LNCAP (cell line): ENCODE measurements at regions not wholly inside any gene's neighbourhood (a gene's known extent, or its start where the extent isn't known, plus 50 kb on each side); places are given as distances from the start of the nearest gene placed in this dataset.

Experiments used
- TF ChIP-seq, protein P1 (sequence below): fragments of 450-650 bp; IDR thresholded peaks from 2 replicates; pipeline ENCODE4 v1.5.1; 2017; ENCODE audit warnings: mild to moderate bottlenecking

DNA sequence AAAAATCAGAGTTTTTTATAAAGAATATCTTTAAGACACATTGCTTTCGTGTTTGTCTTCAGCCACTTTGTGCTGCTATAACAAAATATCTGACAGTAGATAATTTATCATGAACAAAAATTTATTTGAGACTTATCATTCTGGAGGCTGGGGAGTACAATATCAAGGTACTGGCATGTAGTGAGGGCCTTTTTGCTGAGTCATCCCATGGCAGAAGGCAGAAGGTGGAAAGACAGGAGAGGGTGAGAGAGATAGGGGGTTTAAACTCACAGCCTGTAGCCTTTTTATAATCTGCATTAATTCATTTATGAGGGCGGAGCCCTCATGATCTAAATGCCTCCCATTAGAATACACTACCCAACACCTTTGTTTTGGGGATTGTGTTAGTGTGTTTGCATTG lies 431.2 kb upstream of the FAM47C start:
- TF ChIP-seq, protein P1, sequence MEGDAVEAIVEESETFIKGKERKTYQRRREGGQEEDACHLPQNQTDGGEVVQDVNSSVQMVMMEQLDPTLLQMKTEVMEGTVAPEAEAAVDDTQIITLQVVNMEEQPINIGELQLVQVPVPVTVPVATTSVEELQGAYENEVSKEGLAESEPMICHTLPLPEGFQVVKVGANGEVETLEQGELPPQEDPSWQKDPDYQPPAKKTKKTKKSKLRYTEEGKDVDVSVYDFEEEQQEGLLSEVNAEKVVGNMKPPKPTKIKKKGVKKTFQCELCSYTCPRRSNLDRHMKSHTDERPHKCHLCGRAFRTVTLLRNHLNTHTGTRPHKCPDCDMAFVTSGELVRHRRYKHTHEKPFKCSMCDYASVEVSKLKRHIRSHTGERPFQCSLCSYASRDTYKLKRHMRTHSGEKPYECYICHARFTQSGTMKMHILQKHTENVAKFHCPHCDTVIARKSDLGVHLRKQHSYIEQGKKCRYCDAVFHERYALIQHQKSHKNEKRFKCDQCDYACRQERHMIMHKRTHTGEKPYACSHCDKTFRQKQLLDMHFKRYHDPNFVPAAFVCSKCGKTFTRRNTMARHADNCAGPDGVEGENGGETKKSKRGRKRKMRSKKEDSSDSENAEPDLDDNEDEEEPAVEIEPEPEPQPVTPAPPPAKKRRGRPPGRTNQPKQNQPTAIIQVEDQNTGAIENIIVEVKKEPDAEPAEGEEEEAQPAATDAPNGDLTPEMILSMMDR: no peak

DNA sequence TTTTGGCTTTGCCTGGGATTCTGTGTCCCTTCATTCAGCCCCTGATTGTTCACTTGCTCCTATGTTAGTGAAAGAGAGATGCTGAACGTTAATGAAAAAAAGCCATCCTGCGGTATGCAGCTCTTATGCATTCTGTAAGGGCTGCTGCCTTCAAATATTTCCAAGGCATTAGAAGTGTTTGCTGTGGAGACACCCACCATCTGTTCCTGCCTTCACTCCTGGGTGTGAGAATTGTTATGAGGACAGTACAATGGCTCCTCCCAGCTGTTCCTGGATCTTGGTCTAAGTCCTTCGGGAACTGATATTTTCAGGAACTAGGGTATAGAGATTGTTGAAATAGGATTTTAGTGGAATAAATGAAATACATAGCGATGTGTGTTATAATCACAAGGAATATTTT lies 427.1 kb upstream of the FAM47C start:
- TF ChIP-seq, protein P1: no peak

DNA sequence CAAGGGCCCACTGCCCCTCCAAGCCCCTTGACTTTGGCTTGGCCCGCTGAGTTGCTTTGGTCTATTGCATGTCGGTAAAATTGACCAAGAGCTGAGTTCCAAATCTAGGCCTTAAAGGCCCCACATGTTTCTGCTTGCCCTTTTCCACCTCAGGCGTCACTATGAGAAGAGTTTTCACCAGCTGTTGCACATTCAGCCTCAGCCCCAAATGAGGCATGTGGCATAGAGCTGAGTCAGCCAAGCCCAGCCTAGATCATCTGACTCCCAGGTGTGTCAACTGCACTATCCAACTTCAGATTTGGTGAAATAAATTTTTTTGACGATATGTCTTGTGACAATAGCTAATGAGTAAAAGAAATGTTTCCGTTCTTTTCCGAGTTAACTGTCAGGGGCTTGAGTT lies 424.5 kb upstream of the FAM47C start:
- TF ChIP-seq, protein P1: no peak

- TF ChIP-seq, protein P1: no peak
These were observed 398.3 kb upstream of the FAM47C start for GRCh38 chrX:36609616-36610585.

- TF ChIP-seq, protein P1: no peak
These were observed 381.3 kb upstream of the FAM47C start for GRCh38 chrX:36626898-36627297.

DNA sequence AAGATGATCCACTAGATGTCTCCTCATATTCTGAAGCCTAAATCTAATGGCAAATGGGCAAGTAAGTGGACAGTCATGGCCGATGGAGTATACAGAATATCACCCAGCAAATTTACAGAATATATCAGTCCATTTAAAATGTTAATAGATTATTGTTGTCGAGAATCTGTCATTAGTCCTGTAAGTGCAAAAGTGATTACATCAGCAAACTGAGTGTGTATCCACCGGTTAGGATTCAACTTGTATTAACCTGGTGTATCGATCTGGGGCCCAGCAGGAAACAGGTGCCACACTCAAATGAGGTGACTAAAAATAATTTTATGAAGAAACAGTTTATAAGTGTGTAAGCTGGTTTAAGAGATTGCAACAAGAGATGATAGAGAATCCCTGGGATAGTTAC lies 367.9 kb upstream of the FAM47C start:
- TF ChIP-seq, protein P1: no peak

- TF ChIP-seq, protein P1: no peak
These were observed 366.1 kb upstream of the FAM47C start for GRCh38 chrX:36642052-36642451.
